ENCODE measurements at regions not wholly inside any gene's neighbourhood (a gene's known extent, or its start where the extent isn't known, plus 50 kb on each side); places are given as distances from the start of the nearest gene placed in this dataset.

GRCh38 chr17:72351365-72351764 is 230.5 kb downstream of the SOX9 start:
- no peak overlapping the region for H2AFZ ChIP-seq (ENCODE audit: low read length)
- H3K4me1 ChIP-seq (ENCODE audit: control insufficient read depth, extremely low read depth, insufficient read depth, low read length) = no peaks in the 10 kb centered on the region
- no peaks in the 10 kb centered on the region for H3K9me3 ChIP-seq (ENCODE audit: control insufficient read depth, insufficient read depth, low read depth, low read length)
- no peaks in the 10 kb centered on the region for H4K20me1 ChIP-seq (ENCODE audit: control insufficient read depth, extremely low read depth, insufficient read depth, low read length)
- no peak overlapping the region for H3K4me2 ChIP-seq (ENCODE audit: extremely low read depth, insufficient read depth, low read length)
- H3K36me3 ChIP-seq (ENCODE audit: control insufficient read depth, insufficient read depth, low read length) = no peaks in the 10 kb centered on the region
- H3K9ac ChIP-seq (ENCODE audit: insufficient read depth, low read length) = no peak overlapping the region
- H3K27ac ChIP-seq (ENCODE audit: insufficient read depth, low read length) = no peak overlapping the region
- H3K79me2 ChIP-seq (ENCODE audit: control insufficient read depth, insufficient read depth, low read length) = no peaks in the 10 kb centered on the region
- DNase-seq (ENCODE audit: low read depth in 2 of 2) = no peak
- no peak overlapping the region for H3K4me3 ChIP-seq (replicated peaks in 1 of 4; ENCODE audit: control extremely low read depth in 1 of 4, insufficient read depth in 1 of 4, low read depth in 3 of 4, low read length in 4 of 4)
- TF ChIP-seq, protein P1, sequence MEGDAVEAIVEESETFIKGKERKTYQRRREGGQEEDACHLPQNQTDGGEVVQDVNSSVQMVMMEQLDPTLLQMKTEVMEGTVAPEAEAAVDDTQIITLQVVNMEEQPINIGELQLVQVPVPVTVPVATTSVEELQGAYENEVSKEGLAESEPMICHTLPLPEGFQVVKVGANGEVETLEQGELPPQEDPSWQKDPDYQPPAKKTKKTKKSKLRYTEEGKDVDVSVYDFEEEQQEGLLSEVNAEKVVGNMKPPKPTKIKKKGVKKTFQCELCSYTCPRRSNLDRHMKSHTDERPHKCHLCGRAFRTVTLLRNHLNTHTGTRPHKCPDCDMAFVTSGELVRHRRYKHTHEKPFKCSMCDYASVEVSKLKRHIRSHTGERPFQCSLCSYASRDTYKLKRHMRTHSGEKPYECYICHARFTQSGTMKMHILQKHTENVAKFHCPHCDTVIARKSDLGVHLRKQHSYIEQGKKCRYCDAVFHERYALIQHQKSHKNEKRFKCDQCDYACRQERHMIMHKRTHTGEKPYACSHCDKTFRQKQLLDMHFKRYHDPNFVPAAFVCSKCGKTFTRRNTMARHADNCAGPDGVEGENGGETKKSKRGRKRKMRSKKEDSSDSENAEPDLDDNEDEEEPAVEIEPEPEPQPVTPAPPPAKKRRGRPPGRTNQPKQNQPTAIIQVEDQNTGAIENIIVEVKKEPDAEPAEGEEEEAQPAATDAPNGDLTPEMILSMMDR (conservative IDR thresholded peaks at IDR 0.05 in 1 of 2, IDR thresholded peaks at IDR 0.05 in 1 of 2; ENCODE audit: low read depth in 1 of 2, low read length in 2 of 2) = no peak
- no peak for TF ChIP-seq EZH2 (IDR thresholded peaks at IDR 0.05; ENCODE audit: low read length, missing control alignments)
- H3K27me3 ChIP-seq (ENCODE audit: control insufficient read depth, insufficient read depth, low read length) = no peaks in the 10 kb centered on the region

GRCh38 chr17:72351884-72352346 is 231.1 kb downstream of the SOX9 start:
- Histone ChIP-seq H4K20me1 (ENCODE audit: control insufficient read depth, extremely low read depth, insufficient read depth, low read length) (no peaks in the 10 kb centered on the region), H3K4me1 (ENCODE audit: control insufficient read depth, extremely low read depth, insufficient read depth, low read length) (no peaks in the 10 kb centered on the region), H3K4me2 (ENCODE audit: extremely low read depth, insufficient read depth, low read length) (no peak overlapping the region), H3K9me3 (ENCODE audit: control insufficient read depth, insufficient read depth, low read depth, low read length) (no peaks in the 10 kb centered on the region), H3K79me2 (ENCODE audit: control insufficient read depth, insufficient read depth, low read length) (no peaks in the 10 kb centered on the region), H2AFZ (ENCODE audit: low read length) (no peak overlapping the region), H3K36me3 (ENCODE audit: control insufficient read depth, insufficient read depth, low read length) (no peaks in the 10 kb centered on the region), H3K27me3 (ENCODE audit: control insufficient read depth, insufficient read depth, low read length) (no peaks in the 10 kb centered on the region), H3K4me3 (replicated peaks in 1 of 4; ENCODE audit: control extremely low read depth in 1 of 4, insufficient read depth in 1 of 4, low read depth in 3 of 4, low read length in 4 of 4) (no peak overlapping the region), H3K9ac (ENCODE audit: insufficient read depth, low read length) (no peak overlapping the region), H3K27ac (ENCODE audit: insufficient read depth, low read length) (no peak overlapping the region)
- TF ChIP-seq, protein P1 (conservative IDR thresholded peaks at IDR 0.05 in 1 of 2, IDR thresholded peaks at IDR 0.05 in 1 of 2; ENCODE audit: low read depth in 1 of 2, low read length in 2 of 2) = no peak
- TF ChIP-seq EZH2 (IDR thresholded peaks at IDR 0.05; ENCODE audit: low read length, missing control alignments) = no peak
- DNase-seq (ENCODE audit: low read depth in 2 of 2) = no peak

DNA sequence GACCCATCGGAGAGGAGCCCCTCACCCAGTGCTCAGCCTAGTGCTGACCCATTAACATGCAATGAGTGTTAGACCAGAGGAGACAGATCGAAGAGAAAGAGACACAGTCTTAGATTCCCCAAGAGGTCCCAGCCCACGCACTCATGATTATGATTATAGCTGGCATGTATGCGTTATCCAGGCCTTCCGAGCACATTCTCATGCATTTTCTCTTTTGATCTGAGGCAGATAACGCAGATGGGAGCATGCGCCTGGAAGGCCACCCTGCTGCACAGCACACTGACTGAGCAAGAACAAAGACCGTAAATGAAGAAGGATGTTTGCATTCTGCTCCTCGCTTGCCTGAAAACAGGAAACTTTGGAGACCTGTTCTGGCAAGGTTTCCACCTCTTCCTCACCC is 232.7 kb downstream of the SOX9 start:
- no peaks in the 10 kb centered on the region for H3K79me2 ChIP-seq (ENCODE audit: control insufficient read depth, insufficient read depth, low read length)
- H3K4me2 ChIP-seq (ENCODE audit: extremely low read depth, insufficient read depth, low read length) = no peak overlapping the region
- H3K9me3 ChIP-seq (ENCODE audit: control insufficient read depth, insufficient read depth, low read depth, low read length) = no peaks in the 10 kb centered on the region
- H3K27me3 ChIP-seq (ENCODE audit: control insufficient read depth, insufficient read depth, low read length) = no peaks in the 10 kb centered on the region
- H3K36me3 ChIP-seq (ENCODE audit: control insufficient read depth, insufficient read depth, low read length) = no peaks in the 10 kb centered on the region
- DNase-seq (ENCODE audit: low read depth in 2 of 2) = peak in 1 of 2 donors; percentile 76
- H3K27ac ChIP-seq (ENCODE audit: insufficient read depth, low read length) = no peak overlapping the region
- H3K4me3 ChIP-seq (replicated peaks in 1 of 4; ENCODE audit: control extremely low read depth in 1 of 4, insufficient read depth in 1 of 4, low read depth in 3 of 4, low read length in 4 of 4) = no peak overlapping the region
- no peak for TF ChIP-seq EZH2 (IDR thresholded peaks at IDR 0.05; ENCODE audit: low read length, missing control alignments)
- H3K4me1 ChIP-seq (ENCODE audit: control insufficient read depth, extremely low read depth, insufficient read depth, low read length) = no peaks in the 10 kb centered on the region
- H3K9ac ChIP-seq (ENCODE audit: insufficient read depth, low read length) = no peak overlapping the region
- no peak overlapping the region for H2AFZ ChIP-seq (ENCODE audit: low read length)
- no peaks in the 10 kb centered on the region for H4K20me1 ChIP-seq (ENCODE audit: control insufficient read depth, extremely low read depth, insufficient read depth, low read length)

Measured in fibroblast of lung (primary cell).